A673 (cell line): ENCODE measurements at regions not wholly inside any gene's neighbourhood (a gene's known extent, or its start where the extent isn't known, plus 50 kb on each side); places are given as distances from the start of the nearest gene placed in this dataset.

Experiments used
- BruUV-seq: library from RNA; stranded (reverse); fragments of 400-500 nt; replicated peaks from 2 replicates; lab custom pipeline; 2021; lab: Mats Ljungman, UMichigan
- CTCF ChIA-PET: fragments of 300-600 bp; sonication (Branson Sonifier 250); formaldehyde crosslinking; loops from one replicate; lab custom pipeline; 2022; ENCODE audit warnings: antibody characterized with exemption; lab: Charles Lee
- POLR2A ChIA-PET: fragments of 300-600 bp; sonication (Branson Sonifier 250); formaldehyde crosslinking; loops from one replicate; lab custom pipeline; 2022; ENCODE audit warnings: antibody characterized with exemption; ENCODE audit not compliant: low non-redundant PET; lab: Charles Lee
- DNase-seq: peaks from one replicate; pipeline ENCODE4 v3.0.0-alpha.2; 2015; ENCODE audit warnings: low spot score
- H3K27ac ChIP-seq: fragments of 200-600 bp; sonication (generic); 2 replicates; pipeline ENCODE4 v1.5.1; 2016; ENCODE audit warnings: mixed run types, low read depth, mild to moderate bottlenecking, mixed read lengths, antibody characterized with exemption, low read length; ENCODE audit not compliant: poor library complexity, severe bottlenecking
- H3K27me3 ChIP-seq: fragments of 200-600 bp; sonication (generic); replicated peaks from 2 replicates; pipeline ENCODE4 v1.6.1; 2017; ENCODE audit warnings: mixed run types, low read depth, mild to moderate bottlenecking, mixed read lengths, antibody characterized with exemption, low read length; ENCODE audit not compliant: insufficient read depth, poor library complexity
- H3K36me3 ChIP-seq: fragments of 200-600 bp; sonication (generic); 2 replicates; pipeline ENCODE4 v1.6.1; 2016; ENCODE audit warnings: mixed run types, mild to moderate bottlenecking, mixed read lengths, antibody characterized with exemption, low read length; ENCODE audit not compliant: insufficient read depth, poor library complexity, severe bottlenecking
- H3K4me1 ChIP-seq: fragments of 200-600 bp; sonication (generic); 2 replicates; pipeline ENCODE4 v1.6.1; 2017; ENCODE audit warnings: mixed run types, mild to moderate bottlenecking, mixed read lengths, antibody characterized with exemption, low read length; ENCODE audit not compliant: insufficient read depth, poor library complexity, severe bottlenecking
- H3K4me3 ChIP-seq: fragments of 200-600 bp; sonication (generic); 2 replicates; pipeline ENCODE4 v1.5.1; 2016; ENCODE audit warnings: low read depth, mixed run types, mild to moderate bottlenecking, mixed read lengths, low read length; ENCODE audit not compliant: poor library complexity, severe bottlenecking
- H3K9me3 ChIP-seq: fragments of 200-600 bp; sonication (generic); 2 replicates; pipeline ENCODE4 v1.6.1; 2016; ENCODE audit warnings: mixed run types, low read depth, mild to moderate bottlenecking, mixed read lengths, antibody characterized with exemption, low read length; ENCODE audit not compliant: poor library complexity, severe bottlenecking
- EZH2 ChIP-seq: fragments of 200-600 bp; sonication (generic); IDR thresholded peaks from 2 replicates; pipeline ENCODE4 v1.6.1; 2017; ENCODE audit warnings: borderline replicate concordance, low read depth, mild to moderate bottlenecking, mixed read lengths, antibody characterized with exemption, low read length; ENCODE audit not compliant: poor library complexity, severe bottlenecking
- intact Hi-C: fragments of 100-400 bp; cut with micrococcal nuclease; formaldehyde crosslinking; loops from one replicate; pipeline ENCODE4 v1.10.0; 2022; ENCODE audit not compliant: unreplicated experiment
- TF ChIP-seq, protein P1 (sequence below): fragments of 300-800, 200-600 bp; sonication (generic); conservative IDR thresholded peaks from 2 replicates; pipeline ENCODE4 v1.5.1; 2017; ENCODE audit warnings: low read depth, mild to moderate bottlenecking, antibody characterized with exemption, low read length, moderate library complexity, mixed read lengths

- no peaks in the 10 kb centered on the region for H3K9me3 ChIP-seq
- H3K4me3 ChIP-seq = no peak overlapping the region
- ChIA-PET POLR2A (interaction anchor here (0.7 kb wide), 1 partner anchor 11 kb away, joined by 13 read pairs; no protein-coding TSS in a partner anchor), CTCF (no interaction called here)
- peaks cover 21% of the 10 kb centered on the region for H3K27me3 ChIP-seq
- intact Hi-C loops = no loop called here
- TF ChIP-seq, protein P1, sequence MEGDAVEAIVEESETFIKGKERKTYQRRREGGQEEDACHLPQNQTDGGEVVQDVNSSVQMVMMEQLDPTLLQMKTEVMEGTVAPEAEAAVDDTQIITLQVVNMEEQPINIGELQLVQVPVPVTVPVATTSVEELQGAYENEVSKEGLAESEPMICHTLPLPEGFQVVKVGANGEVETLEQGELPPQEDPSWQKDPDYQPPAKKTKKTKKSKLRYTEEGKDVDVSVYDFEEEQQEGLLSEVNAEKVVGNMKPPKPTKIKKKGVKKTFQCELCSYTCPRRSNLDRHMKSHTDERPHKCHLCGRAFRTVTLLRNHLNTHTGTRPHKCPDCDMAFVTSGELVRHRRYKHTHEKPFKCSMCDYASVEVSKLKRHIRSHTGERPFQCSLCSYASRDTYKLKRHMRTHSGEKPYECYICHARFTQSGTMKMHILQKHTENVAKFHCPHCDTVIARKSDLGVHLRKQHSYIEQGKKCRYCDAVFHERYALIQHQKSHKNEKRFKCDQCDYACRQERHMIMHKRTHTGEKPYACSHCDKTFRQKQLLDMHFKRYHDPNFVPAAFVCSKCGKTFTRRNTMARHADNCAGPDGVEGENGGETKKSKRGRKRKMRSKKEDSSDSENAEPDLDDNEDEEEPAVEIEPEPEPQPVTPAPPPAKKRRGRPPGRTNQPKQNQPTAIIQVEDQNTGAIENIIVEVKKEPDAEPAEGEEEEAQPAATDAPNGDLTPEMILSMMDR = no peak
- TF ChIP-seq EZH2 = no peak
- H3K27ac ChIP-seq = no peak overlapping the region
- no peak for DNase-seq
- H3K36me3 ChIP-seq = no peaks in the 10 kb centered on the region
- BruUV-seq = no TSS peak
- H3K4me1 ChIP-seq = no peaks in the 10 kb centered on the region
Observed at GRCh38 chr10:10910634-10911033, 107.0 kb upstream of the CELF2 start.

DNA sequence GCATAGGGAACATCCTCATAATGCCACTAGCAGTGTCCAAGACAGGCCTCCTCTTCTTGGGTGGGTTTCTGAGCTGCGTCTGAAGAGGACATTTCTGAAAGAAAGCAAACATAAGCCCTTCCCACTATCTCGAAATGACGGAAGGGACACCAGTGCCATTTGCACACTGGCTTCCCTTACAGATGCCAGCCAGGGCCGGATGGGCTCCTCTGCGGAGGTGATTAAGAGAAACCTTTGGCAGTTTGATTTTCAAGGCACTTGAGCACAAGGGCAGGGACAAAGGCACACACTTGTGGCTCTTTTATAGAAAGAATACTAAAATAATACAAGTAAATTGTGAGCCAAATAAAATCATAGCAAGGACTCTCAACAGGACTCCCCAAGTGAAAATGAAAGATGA is 106.6 kb upstream of the CELF2 start:
- TF ChIP-seq, protein P1 = no peak
- TF ChIP-seq EZH2 = no peak
- Histone ChIP-seq H3K27ac (no peak overlapping the region), H3K4me3 (no peak overlapping the region), H3K36me3 (no peaks in the 10 kb centered on the region), H3K27me3 (peaks cover 25% of the 10 kb centered on the region), H3K9me3 (no peaks in the 10 kb centered on the region), H3K4me1 (no peaks in the 10 kb centered on the region)
- ChIA-PET CTCF (no interaction called here), POLR2A (interaction anchor here (0.7 kb wide), 1 partner anchor 11 kb away, joined by 13 read pairs; no protein-coding TSS in a partner anchor)
- no TSS peak for BruUV-seq
- intact Hi-C loops = no loop called here
- no peak for DNase-seq

GRCh38 chr10:10911471-10911921 is 106.2 kb upstream of the CELF2 start:
- H3K36me3 ChIP-seq = no peaks in the 10 kb centered on the region
- peak; percentile 55 for DNase-seq
- intact Hi-C loops = no loop called here
- H3K9me3 ChIP-seq = no peaks in the 10 kb centered on the region
- ChIA-PET POLR2A (no interaction called here), CTCF (no interaction called here)
- H3K4me3 ChIP-seq = peak overlapping the region; percentile 23
- no peak for TF ChIP-seq EZH2
- TF ChIP-seq, protein P1 = no peak
- peaks cover 30% of the 10 kb centered on the region for H3K27me3 ChIP-seq
- BruUV-seq = no TSS peak
- no peaks in the 10 kb centered on the region for H3K4me1 ChIP-seq
- H3K27ac ChIP-seq = no peak overlapping the region
